ENCODE measurements at regions not wholly inside any gene's neighbourhood (a gene's known extent, or its start where the extent isn't known, plus 50 kb on each side); places are given as distances from the start of the nearest gene placed in this dataset.

DNA sequence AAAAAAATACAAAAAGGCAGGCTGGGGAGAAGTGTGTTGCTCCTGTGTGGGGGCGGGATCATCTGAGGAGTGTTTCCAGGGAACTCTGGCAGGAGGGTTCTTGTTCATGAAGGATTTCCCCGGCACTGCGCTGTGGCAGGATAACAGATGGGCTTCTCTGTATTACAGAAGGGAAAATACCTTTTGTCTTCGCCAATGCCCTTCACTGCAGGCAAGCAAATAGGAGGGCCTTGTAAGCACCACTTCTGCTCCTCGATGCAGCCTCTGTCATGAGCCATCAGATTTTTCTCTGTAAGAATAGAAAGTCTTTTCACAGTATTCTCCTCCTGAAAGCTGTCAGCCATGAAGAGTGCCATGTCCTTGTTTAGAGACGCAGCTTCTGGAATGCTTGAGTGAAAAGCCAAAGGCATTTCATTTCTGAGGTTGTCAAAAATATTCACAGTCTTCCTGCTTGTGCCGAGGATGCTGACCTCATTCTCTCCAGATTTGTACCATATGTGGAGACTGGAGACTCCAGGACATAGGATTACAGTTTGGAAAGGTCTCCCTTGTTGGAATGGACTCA is 294.0 kb downstream of the YTHDC2 start:
- TF ChIP-seq, protein P1, sequence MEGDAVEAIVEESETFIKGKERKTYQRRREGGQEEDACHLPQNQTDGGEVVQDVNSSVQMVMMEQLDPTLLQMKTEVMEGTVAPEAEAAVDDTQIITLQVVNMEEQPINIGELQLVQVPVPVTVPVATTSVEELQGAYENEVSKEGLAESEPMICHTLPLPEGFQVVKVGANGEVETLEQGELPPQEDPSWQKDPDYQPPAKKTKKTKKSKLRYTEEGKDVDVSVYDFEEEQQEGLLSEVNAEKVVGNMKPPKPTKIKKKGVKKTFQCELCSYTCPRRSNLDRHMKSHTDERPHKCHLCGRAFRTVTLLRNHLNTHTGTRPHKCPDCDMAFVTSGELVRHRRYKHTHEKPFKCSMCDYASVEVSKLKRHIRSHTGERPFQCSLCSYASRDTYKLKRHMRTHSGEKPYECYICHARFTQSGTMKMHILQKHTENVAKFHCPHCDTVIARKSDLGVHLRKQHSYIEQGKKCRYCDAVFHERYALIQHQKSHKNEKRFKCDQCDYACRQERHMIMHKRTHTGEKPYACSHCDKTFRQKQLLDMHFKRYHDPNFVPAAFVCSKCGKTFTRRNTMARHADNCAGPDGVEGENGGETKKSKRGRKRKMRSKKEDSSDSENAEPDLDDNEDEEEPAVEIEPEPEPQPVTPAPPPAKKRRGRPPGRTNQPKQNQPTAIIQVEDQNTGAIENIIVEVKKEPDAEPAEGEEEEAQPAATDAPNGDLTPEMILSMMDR (IDR thresholded peaks at IDR 0.05; ENCODE audit: low read length), result no peak
- TF ChIP-seq EZH2 (IDR thresholded peaks at IDR 0.05; ENCODE audit: borderline replicate concordance, low read length), result no peak
